IMR-90 (cell line): ENCODE measurements at regions not wholly inside any gene's neighbourhood (a gene's known extent, or its start where the extent isn't known, plus 50 kb on each side); places are given as distances from the start of the nearest gene placed in this dataset.

Experiments used
- ATAC-seq: fragments of 200-7000 bp; cut with Tn5 transposase; 2 replicates; pipeline ENCODE4 v1.9.1; 2020; ENCODE audit warnings: low read depth, mild to moderate bottlenecking, moderate library complexity
- BruUV-seq: library from RNA; stranded (reverse); fragments of 400-500 nt; replicated peaks from 2 replicates; lab custom pipeline; 2021; lab: Mats Ljungman, UMichigan
- CTCF ChIA-PET: fragments of 300-600 bp; formaldehyde crosslinking; extraction: SDS; loops from one replicate; lab custom pipeline; 2021; ENCODE audit warnings: antibody characterized with exemption; lab: Yijun Ruan, JAX
- POLR2A ChIA-PET: fragments of 300-600 bp; sonication (Branson Sonifier 250); formaldehyde crosslinking; loops from one replicate; lab custom pipeline; 2022; ENCODE audit warnings: antibody characterized with exemption; ENCODE audit not compliant: unreplicated experiment; lab: Charles Lee
- DNase-seq: peaks from one replicate; pipeline ENCODE4 v3.0.0; 2013
- H2AFZ ChIP-seq: replicated peaks from 2 replicates; pipeline ENCODE3; 2013; ENCODE audit warnings: low read length, mild to moderate bottlenecking; ENCODE audit not compliant: poor library complexity
- H2AK5ac ChIP-seq: 2 replicates; pipeline ENCODE4 v1.6.1; 2013; ENCODE audit warnings: low read depth, low read length, inconsistent platforms
- H2AK9ac ChIP-seq: replicated peaks from 2 replicates; pipeline ENCODE3; 2013; ENCODE audit warnings: mild to moderate bottlenecking, low read depth, low read length, moderate library complexity; ENCODE audit not compliant: poor library complexity
- H2BK120ac ChIP-seq: 2 replicates; pipeline ENCODE4 v1.6.1; 2013; ENCODE audit warnings: low read depth, low read length, inconsistent platforms
- H2BK15ac ChIP-seq: 3 replicates; pipeline ENCODE4 v1.6.1; 2013; ENCODE audit warnings: low read depth, low read length, inconsistent platforms
- H2BK20ac ChIP-seq: 2 replicates; pipeline ENCODE4 v1.6.1; 2013; ENCODE audit warnings: low read depth, mild to moderate bottlenecking, inconsistent platforms, low read length, moderate library complexity
- H2BK5ac ChIP-seq: 2 replicates; pipeline ENCODE4 v1.6.1; 2013; ENCODE audit warnings: mild to moderate bottlenecking, low read depth, low read length, inconsistent platforms; ENCODE audit not compliant: poor library complexity, severe bottlenecking
- H3K14ac ChIP-seq: replicated peaks from 2 replicates; pipeline ENCODE4 v1.6.1; 2013; ENCODE audit warnings: low read depth, low read length, inconsistent platforms
- H3K18ac ChIP-seq: 2 replicates; pipeline ENCODE4 v1.6.1; 2013; ENCODE audit warnings: low read depth, low read length, control low read depth
- H3K23ac ChIP-seq: 2 replicates; pipeline ENCODE4 v1.6.1; 2013; ENCODE audit warnings: low read depth, low read length, inconsistent platforms
- H3K27ac ChIP-seq: 2 replicates; pipeline ENCODE4 v1.5.1; 2013; ENCODE audit warnings: mild to moderate bottlenecking, control low read depth, low read length; ENCODE audit not compliant: insufficient read depth
- H3K27me3 ChIP-seq: 2 replicates; pipeline ENCODE4 v1.6.1; 2013; ENCODE audit warnings: low read length; ENCODE audit not compliant: control insufficient read depth, insufficient read depth
- H3K36me3 ChIP-seq: 2 replicates; pipeline ENCODE4 v1.6.1; 2013; ENCODE audit warnings: low read length, mixed read lengths; ENCODE audit not compliant: control insufficient read depth, insufficient read depth
- H3K4ac ChIP-seq: 2 replicates; pipeline ENCODE4 v1.6.1; 2013; ENCODE audit warnings: low read depth, low read length, inconsistent platforms
- H3K4me1 ChIP-seq: 2 replicates; pipeline ENCODE4 v1.6.1; 2013; ENCODE audit warnings: low read length, mixed read lengths; ENCODE audit not compliant: control insufficient read depth, insufficient read depth
- H3K4me2 ChIP-seq: 2 replicates; pipeline ENCODE4 v1.6.1; 2013; ENCODE audit warnings: low read depth, mild to moderate bottlenecking, control low read depth, low read length, moderate library complexity
- H3K4me3 ChIP-seq: 2 replicates; pipeline ENCODE4 v1.5.1; 2013; ENCODE audit warnings: low read depth, mild to moderate bottlenecking, control low read depth, low read length, moderate library complexity; ENCODE audit not compliant: insufficient read depth
- H3K56ac ChIP-seq: 2 replicates; pipeline ENCODE4 v1.6.1; 2013; ENCODE audit warnings: low read length, inconsistent platforms; ENCODE audit not compliant: insufficient read depth; ENCODE audit errors: extremely low read depth
- H3K79me1 ChIP-seq, 2 experiments: 2 replicates each; pipeline ENCODE4 v1.6.1; 2013; ENCODE audit warnings: low read length in 2 of 2, inconsistent platforms in 1 of 2, low read depth in 1 of 2
- H3K9ac ChIP-seq: 2 replicates; pipeline ENCODE4 v1.6.1; 2013; ENCODE audit warnings: low read depth, low read length, control low read depth
- H3K9me1 ChIP-seq: 2 replicates; pipeline ENCODE4 v1.6.1; 2013; ENCODE audit warnings: low read length, inconsistent platforms; ENCODE audit not compliant: insufficient read depth
- H3K9me3 ChIP-seq: 2 replicates; pipeline ENCODE4 v1.6.1; 2013; ENCODE audit warnings: low read length; ENCODE audit not compliant: control insufficient read depth, insufficient read depth
- H4K20me1 ChIP-seq: 2 replicates; pipeline ENCODE4 v1.6.1; 2013; ENCODE audit warnings: low read length, inconsistent platforms; ENCODE audit not compliant: insufficient read depth
- H4K5ac ChIP-seq: 2 replicates; pipeline ENCODE4 v1.6.1; 2013; ENCODE audit warnings: mild to moderate bottlenecking, low read depth, low read length, control low read depth
- H4K8ac ChIP-seq, 2 experiments: 2 replicates each; pipeline ENCODE4 v1.6.1; 2013; ENCODE audit warnings: low read depth in 2 of 2, low read length in 2 of 2, control low read depth in 1 of 2, inconsistent platforms in 1 of 2
- H4K91ac ChIP-seq: 2 replicates; pipeline ENCODE4 v1.6.1; 2013; ENCODE audit warnings: low read depth, low read length, inconsistent platforms; ENCODE audit not compliant: insufficient read depth
- BHLHE40 ChIP-seq: fragments of 150-350 bp; IDR thresholded peaks from 2 replicates; pipeline ENCODE4 v1.6.1; 2016; ENCODE audit warnings: mild to moderate bottlenecking, low read depth, low read length
- ELK1 ChIP-seq: fragments of 150-350 bp; IDR thresholded peaks from 2 replicates; pipeline ENCODE4 v1.6.1; 2016; ENCODE audit warnings: low read depth, mild to moderate bottlenecking, low read length, moderate library complexity, borderline replicate concordance
- FOS ChIP-seq: fragments of 150-350 bp; IDR thresholded peaks from 2 replicates; pipeline ENCODE4 v1.6.1; 2016; ENCODE audit warnings: low read depth, low read length
- MXI1 ChIP-seq: IDR thresholded peaks from 2 replicates; pipeline ENCODE4 v1.6.1; 2012; ENCODE audit warnings: low read depth, mild to moderate bottlenecking, low read length, moderate library complexity, borderline replicate concordance
- RFX5 ChIP-seq: IDR thresholded peaks from 2 replicates; pipeline ENCODE4 v1.8.0; 2012; ENCODE audit warnings: low read depth, mild to moderate bottlenecking, low read length, moderate library complexity
- whole genome bisulfite sequencing, 2 experiments: methylation state at CpG; one replicate each; pipeline versions ENCODE4 v1.1.5 to v1.1.7; 2013; ENCODE audit warnings: missing lambda C conversion rate in 2 of 2; ENCODE audit not compliant: insufficient read length in 1 of 2; ENCODE audit errors: extremely low coverage in 2 of 2; 5-methylcytosine and 5-hydroxymethylcytosine counted together
- dilution Hi-C: fragments of 300-500 bp; cut with HindIII; formaldehyde crosslinking; loops from one replicate; pipeline ENCODE4 v1.14.3; 2018; ENCODE audit warnings: low sequenced_read_pairs; ENCODE audit not compliant: unreplicated experiment
- in situ Hi-C: fragments of 300-500 bp; cut with MboI; formaldehyde crosslinking; loops from 3 replicates; pipeline ENCODE4 v1.14.3; 2019; ENCODE audit warnings: low sequenced_read_pairs, inconsistent platforms, mixed read lengths
- intact Hi-C: fragments of 100-400 bp; cut with micrococcal nuclease; formaldehyde crosslinking; loops from 2 replicates; pipeline ENCODE4 v1.10.0; 2022
- TF ChIP-seq, protein P1 (sequence below): conservative IDR thresholded peaks from 2 replicates; pipeline ENCODE4 v1.5.1; 2012; ENCODE audit warnings: mild to moderate bottlenecking, low read depth, low read length, improper control_type of control experiment
- TF ChIP-seq, protein P2 (sequence below): fragments of 150-350 bp; IDR thresholded peaks from 2 replicates; pipeline ENCODE4 v1.6.1; 2017; ENCODE audit warnings: mild to moderate bottlenecking, antibody characterized with exemption, low read length, low read depth

DNA sequence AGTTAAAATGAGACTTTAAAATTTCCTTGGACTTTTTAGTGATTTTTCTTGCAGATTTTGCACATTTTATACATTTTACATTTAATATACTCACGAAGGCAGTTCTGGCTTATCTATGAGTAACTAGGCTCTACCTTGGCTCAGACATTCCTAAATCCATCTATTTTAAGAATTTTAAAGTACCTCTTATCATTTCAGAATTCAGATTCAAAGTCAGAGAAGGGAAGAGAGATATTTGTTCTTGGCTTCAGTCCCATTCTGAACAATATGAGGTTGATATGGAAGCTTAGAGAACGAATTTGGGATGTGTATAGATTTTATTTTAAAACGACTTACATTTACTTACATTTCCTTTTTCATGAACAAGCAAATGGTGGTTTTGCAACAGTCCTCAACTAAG lies 230.2 kb downstream of the LMO4 start:
- Histone ChIP-seq H3K4me1 (peaks cover 5% of the 10 kb centered on the region), H2BK120ac (no peak overlapping the region), H3K27me3 (no peaks in the 10 kb centered on the region), H3K79me1 (no peaks in the 10 kb centered on the region), H2AFZ (no peak overlapping the region), H3K14ac (no peak overlapping the region), H3K36me3 (no peaks in the 10 kb centered on the region), H3K23ac (no peak overlapping the region), H2BK5ac (no peak overlapping the region), H3K4me3 (no peak overlapping the region), H4K5ac (no peak overlapping the region), H4K91ac (no peak overlapping the region), H3K27ac (no peak overlapping the region), H2BK15ac (no peak overlapping the region), H3K18ac (no peak overlapping the region), H4K20me1 (no peaks in the 10 kb centered on the region), H3K9me1 (no peaks in the 10 kb centered on the region), H2AK5ac (no peak overlapping the region), H2BK20ac (no peak overlapping the region), H2AK9ac (no peak overlapping the region), H3K9ac (no peak overlapping the region), H3K4ac (no peak overlapping the region), H3K9me3 (no peaks in the 10 kb centered on the region), H3K56ac (no peak overlapping the region), H4K8ac (no peak overlapping the region), H3K4me2 (no peak overlapping the region)
- intact Hi-C loops = no loop called here
- DNase-seq (no peak), ATAC-seq (no peak)
- dilution Hi-C loops = no loop called here
- ChIA-PET CTCF (no interaction called here), POLR2A (no interaction called here)
- in situ Hi-C loops = no loop called here
- no TSS peak for BruUV-seq
- TF ChIP-seq, protein P1, sequence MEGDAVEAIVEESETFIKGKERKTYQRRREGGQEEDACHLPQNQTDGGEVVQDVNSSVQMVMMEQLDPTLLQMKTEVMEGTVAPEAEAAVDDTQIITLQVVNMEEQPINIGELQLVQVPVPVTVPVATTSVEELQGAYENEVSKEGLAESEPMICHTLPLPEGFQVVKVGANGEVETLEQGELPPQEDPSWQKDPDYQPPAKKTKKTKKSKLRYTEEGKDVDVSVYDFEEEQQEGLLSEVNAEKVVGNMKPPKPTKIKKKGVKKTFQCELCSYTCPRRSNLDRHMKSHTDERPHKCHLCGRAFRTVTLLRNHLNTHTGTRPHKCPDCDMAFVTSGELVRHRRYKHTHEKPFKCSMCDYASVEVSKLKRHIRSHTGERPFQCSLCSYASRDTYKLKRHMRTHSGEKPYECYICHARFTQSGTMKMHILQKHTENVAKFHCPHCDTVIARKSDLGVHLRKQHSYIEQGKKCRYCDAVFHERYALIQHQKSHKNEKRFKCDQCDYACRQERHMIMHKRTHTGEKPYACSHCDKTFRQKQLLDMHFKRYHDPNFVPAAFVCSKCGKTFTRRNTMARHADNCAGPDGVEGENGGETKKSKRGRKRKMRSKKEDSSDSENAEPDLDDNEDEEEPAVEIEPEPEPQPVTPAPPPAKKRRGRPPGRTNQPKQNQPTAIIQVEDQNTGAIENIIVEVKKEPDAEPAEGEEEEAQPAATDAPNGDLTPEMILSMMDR = no peak
- TF ChIP-seq BHLHE40 (no peak), ELK1 (no peak), RFX5 (no peak), MXI1 (no peak), FOS (no peak)
- TF ChIP-seq, protein P2, sequence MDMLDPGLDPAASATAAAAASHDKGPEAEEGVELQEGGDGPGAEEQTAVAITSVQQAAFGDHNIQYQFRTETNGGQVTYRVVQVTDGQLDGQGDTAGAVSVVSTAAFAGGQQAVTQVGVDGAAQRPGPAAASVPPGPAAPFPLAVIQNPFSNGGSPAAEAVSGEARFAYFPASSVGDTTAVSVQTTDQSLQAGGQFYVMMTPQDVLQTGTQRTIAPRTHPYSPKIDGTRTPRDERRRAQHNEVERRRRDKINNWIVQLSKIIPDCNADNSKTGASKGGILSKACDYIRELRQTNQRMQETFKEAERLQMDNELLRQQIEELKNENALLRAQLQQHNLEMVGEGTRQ = no peak
- no CpG with 5 or more reads among the region's 3 CpGs for WGBS, 2 experiments
